NCI-H146 treated with DMSO at 0.1 percent for 48 hours (cell line): ENCODE measurements at regions not wholly inside any gene's neighbourhood (a gene's known extent, or its start where the extent isn't known, plus 50 kb on each side); places are given as distances from the start of the nearest gene placed in this dataset.

Source experiments
- DNase-seq: peaks from one replicate; lab custom pipeline; 2025; ENCODE audit not compliant: unreplicated experiment; lab: John Stamatoyannopoulos, UW

- no peak for DNase-seq
These were observed 219.7 kb upstream of the BTG1 start for GRCh38 chr12:92365333-92365732.

GRCh38 chr12:92363295-92364146 lies 217.9 kb upstream of the BTG1 start:
- peak; percentile 55 for DNase-seq

DNA sequence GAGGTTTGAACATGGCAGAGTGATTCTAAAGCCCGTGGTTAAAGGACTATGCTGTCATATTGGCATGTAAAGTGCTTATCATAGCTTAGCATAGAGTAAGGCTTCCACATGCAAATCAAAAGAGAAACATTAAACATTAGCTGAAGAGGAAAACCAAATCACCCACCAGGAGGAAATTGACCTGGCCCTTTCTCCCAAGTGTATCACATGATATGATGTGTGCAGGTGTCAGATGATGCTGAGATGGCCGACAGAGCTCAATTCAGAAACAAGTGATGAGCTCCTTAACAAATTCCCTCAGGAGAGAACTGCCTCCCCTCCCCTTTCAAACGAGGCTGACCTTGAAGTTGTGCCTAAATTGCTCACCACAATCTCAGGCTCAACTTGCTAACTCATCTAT lies 217.1 kb upstream of the BTG1 start:
- DNase-seq = no peak

DNA sequence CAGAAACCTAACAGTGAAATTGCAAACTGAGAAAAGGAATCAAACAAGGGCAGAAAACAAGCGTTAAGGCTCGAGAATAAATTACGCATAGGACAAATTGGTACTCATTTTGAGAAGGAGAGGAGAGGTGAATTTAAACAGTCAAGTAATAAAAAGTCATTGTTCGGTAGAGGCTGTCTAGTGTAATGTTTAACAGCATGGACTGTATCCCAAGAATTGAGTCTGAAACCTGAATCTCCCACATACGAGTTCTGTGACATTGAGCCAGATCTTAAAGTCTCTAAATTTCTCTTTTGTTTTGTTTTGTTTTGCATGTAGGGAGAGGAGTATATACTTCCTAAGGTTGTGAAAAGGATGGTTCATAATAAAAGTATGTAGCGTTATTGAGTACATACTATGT lies 216.5 kb upstream of the BTG1 start:
- DNase-seq = no peak

- DNase-seq = no peak
These were observed 214.9 kb upstream of the BTG1 start for GRCh38 chr12:92360543-92360942.

GRCh38 chr12:92359581-92360209 lies 214.0 kb upstream of the BTG1 start:
- DNase-seq = no peak

DNA sequence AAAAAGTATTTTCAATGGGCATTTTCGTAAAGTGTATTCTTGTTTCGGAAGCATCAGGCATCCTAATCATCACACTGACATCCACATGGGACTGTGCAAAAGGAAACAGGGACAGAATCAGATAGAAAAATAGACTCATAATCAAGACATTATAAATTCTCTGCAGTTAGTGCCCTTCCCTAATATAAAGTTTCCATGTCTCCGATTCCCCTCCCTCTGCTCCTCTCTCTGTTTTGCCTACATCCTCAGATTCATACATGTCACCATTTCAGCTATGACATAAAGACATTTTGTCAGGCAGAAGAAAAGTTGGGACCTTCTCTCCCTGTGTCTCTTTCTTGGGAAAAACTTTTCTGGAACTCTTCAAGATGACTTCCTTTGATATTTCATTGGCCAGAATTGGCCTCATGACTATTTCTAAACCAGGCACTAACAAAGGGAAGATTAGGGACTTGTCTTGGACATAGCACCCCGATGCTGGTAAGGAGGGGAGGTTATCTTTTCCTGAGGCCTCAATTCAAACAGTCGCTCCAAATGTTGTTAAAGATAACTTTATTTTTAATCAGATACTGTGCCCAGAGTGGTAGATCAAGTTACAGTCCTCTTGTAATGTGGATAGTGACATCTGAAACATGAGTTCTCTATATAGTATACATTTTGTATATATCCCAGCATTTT lies 212.1 kb upstream of the BTG1 start:
- DNase-seq = no peak

DNA sequence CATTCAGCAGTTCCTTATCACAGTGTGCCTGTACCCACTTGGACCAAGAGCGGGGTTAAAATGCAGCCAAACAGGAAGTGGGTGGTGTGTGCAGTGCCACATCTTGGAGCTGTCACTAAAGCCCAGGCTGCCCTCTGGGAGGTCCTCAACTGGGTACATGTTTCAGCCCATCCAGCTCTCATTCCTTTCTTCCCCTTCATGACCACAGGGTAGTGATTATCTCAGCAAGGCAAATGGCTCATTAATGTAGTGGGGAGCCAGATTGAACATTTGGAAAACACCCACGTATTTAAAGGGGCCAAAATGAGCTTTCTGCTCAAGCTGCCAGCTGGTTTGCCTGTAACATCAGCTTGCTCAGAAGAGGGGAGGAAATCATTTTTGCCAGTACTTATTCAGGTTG lies 210.8 kb upstream of the BTG1 start:
- DNase-seq = no peak

GRCh38 chr12:92349635-92350034 lies 204.0 kb upstream of the BTG1 start:
- DNase-seq = no peak

- DNase-seq = no peak
These were observed 196.9 kb upstream of the BTG1 start for GRCh38 chr12:92342574-92342973.

GRCh38 chr12:92341065-92341668 lies 195.5 kb upstream of the BTG1 start:
- no peak for DNase-seq

GRCh38 chr12:92340441-92341064 lies 194.9 kb upstream of the BTG1 start:
- DNase-seq = no peak

- no peak for DNase-seq
These were observed 194.4 kb upstream of the BTG1 start for GRCh38 chr12:92340003-92340402.

- no peak for DNase-seq
These were observed 193.7 kb upstream of the BTG1 start for GRCh38 chr12:92339198-92339821.

GRCh38 chr12:92338671-92339070 lies 193.0 kb upstream of the BTG1 start:
- no peak for DNase-seq

- no peak for DNase-seq
These were observed 192.5 kb upstream of the BTG1 start for GRCh38 chr12:92338102-92338501.

GRCh38 chr12:92337128-92337527 lies 191.5 kb upstream of the BTG1 start:
- no peak for DNase-seq

DNA sequence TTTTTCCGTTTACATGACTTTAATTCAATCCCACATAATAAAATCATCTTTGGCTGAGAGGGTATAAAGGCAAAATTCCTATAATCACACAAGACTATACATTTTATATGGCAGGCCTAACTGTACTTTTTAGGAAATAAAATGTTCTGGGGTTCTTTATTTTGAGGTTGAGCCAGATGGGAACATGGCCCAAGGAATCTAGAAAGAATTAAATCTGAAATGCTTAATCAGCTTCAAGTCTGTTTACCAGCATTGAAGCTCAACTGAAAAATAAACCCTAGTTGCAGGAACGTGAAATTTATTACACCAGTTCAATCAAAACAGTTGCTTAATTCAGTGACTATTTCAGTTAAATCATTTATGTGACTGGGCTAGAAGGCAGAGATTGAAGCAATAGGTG lies 191.0 kb upstream of the BTG1 start:
- DNase-seq = no peak

- DNase-seq = no peak
These were observed 190.2 kb upstream of the BTG1 start for GRCh38 chr12:92335831-92336230.

- no peak for DNase-seq
These were observed 188.9 kb upstream of the BTG1 start for GRCh38 chr12:92334552-92334951.

DNA sequence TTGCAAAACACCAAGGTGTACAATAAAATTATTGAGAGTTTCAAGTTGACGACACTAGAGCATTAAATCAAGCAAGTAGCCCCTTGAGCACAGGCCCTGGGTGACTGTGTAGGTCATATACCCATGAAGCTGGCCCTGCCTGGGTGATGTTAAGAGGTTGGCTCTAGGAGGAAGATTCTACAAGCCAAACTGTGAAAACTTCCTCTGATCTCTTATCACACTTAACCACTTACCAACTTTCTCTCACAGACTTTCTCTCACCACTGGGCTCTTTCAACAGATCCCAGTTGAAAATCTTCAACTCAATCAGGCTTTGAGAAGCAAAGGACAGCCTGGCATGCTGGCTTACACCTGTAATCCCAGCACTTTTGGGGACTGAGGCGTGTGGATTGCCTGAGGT lies 186.9 kb upstream of the BTG1 start:
- no peak for DNase-seq
